ENCODE measurements at regions not wholly inside any gene's neighbourhood (a gene's known extent, or its start where the extent isn't known, plus 50 kb on each side); places are given as distances from the start of the nearest gene placed in this dataset.

- TF ChIP-seq CTCF (IDR thresholded peaks at IDR 0.05): no peak
These were observed 113.5 kb upstream of the WWC1 start for GRCh38 chr5:168177831-168178450.

GRCh38 chr5:168179192-168179593, 112.3 kb upstream of the WWC1 start:
- Mint-ChIP-seq H3K4me3 (no peak overlapping the region), H3K4me1 (ENCODE audit: low read depth) (no peaks in the 10 kb centered on the region), H3K27ac (no peak overlapping the region), H3K9me3 (no peaks in the 10 kb centered on the region), H3K36me3 (ENCODE audit: low read depth) (no peaks in the 10 kb centered on the region), H3K27me3 (no peaks in the 10 kb centered on the region)
- DNase-seq (no peak), ATAC-seq (no peak)
- ChIA-PET CTCF (interaction anchor here (0.9 kb wide), 1 partner anchor 41 kb away, joined by 3 read pairs; no protein-coding TSS in a partner anchor), POLR2A (no interaction called here)
- TF ChIP-seq CTCF (IDR thresholded peaks at IDR 0.05): no peak
- intact Hi-C loops (cut with micrococcal nuclease): no loop called here

More at GRCh38 chr5:168177831-168178450, 113.5 kb upstream of the WWC1 start:
- Mint-ChIP-seq H3K4me1 (ENCODE audit: low read depth) (no peaks in the 10 kb centered on the region), H3K27me3 (no peaks in the 10 kb centered on the region), H3K4me3 (no peak overlapping the region), H3K27ac (no peak overlapping the region), H3K36me3 (ENCODE audit: low read depth) (no peaks in the 10 kb centered on the region), H3K9me3 (no peaks in the 10 kb centered on the region)
- POLR2A ChIA-PET: no interaction called here
- CTCF ChIA-PET: no interaction called here
- no peak for DNase-seq
- intact Hi-C loops (cut with micrococcal nuclease): no loop called here
- no peak for ATAC-seq

DNA sequence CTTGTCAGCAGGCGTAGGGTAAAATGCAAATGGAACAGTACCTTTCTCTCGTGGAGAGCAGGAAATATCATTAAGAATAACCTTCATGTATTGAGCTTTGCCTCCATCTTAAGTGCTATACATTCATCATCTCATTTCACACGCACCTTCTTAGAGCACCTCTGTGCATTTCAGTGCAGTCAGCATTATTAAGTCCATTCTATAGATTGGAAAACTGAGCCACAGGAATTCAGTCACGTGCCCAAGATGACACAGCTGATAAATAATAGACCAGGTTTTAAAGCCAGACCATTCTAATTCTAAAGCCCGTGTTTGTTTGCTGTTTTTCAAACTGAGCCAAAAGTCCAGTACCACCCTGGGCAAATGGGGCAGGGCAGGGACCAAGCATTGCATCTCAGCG, 109.2 kb upstream of the WWC1 start:
- ChIA-PET CTCF (no interaction called here), POLR2A (no interaction called here)
- intact Hi-C loops (cut with micrococcal nuclease): no loop called here
- Mint-ChIP-seq H3K36me3 (ENCODE audit: low read depth) (no peaks in the 10 kb centered on the region), H3K4me3 (no peak overlapping the region), H3K9me3 (no peaks in the 10 kb centered on the region), H3K27me3 (no peaks in the 10 kb centered on the region), H3K27ac (no peak overlapping the region), H3K4me1 (ENCODE audit: low read depth) (no peaks in the 10 kb centered on the region)
- no peak for ATAC-seq
- no peak for TF ChIP-seq CTCF (IDR thresholded peaks at IDR 0.05)
- no peak for DNase-seq

- Mint-ChIP-seq H3K4me1 (ENCODE audit: low read depth) (no peaks in the 10 kb centered on the region), H3K27me3 (no peaks in the 10 kb centered on the region), H3K9me3 (no peaks in the 10 kb centered on the region), H3K4me3 (no peak overlapping the region), H3K27ac (no peak overlapping the region), H3K36me3 (ENCODE audit: low read depth) (no peaks in the 10 kb centered on the region)
- POLR2A ChIA-PET: no interaction called here
- TF ChIP-seq CTCF (IDR thresholded peaks at IDR 0.05): no peak
- CTCF ChIA-PET: interaction anchor here (1.4 kb wide), 1 partner anchor 36 kb away, joined by 4 read pairs; no protein-coding TSS in a partner anchor
- ATAC-seq (no peak), DNase-seq (no peak)
- intact Hi-C loops (cut with micrococcal nuclease): no loop called here
These were observed 107.3 kb upstream of the WWC1 start for GRCh38 chr5:168184103-168184502.

- ATAC-seq (no peak), DNase-seq (no peak)
- H3K4me1 Mint-ChIP-seq (ENCODE audit: low read depth): no peaks in the 10 kb centered on the region
- H3K27me3 Mint-ChIP-seq: no peaks in the 10 kb centered on the region
- no peak for TF ChIP-seq CTCF (IDR thresholded peaks at IDR 0.05)
- CTCF ChIA-PET: no interaction called here
- POLR2A ChIA-PET: no interaction called here
- no peaks in the 10 kb centered on the region for H3K9me3 Mint-ChIP-seq
- no peak overlapping the region for H3K4me3 Mint-ChIP-seq
- intact Hi-C loops (cut with micrococcal nuclease): no loop called here
- H3K27ac Mint-ChIP-seq: no peak overlapping the region
- H3K36me3 Mint-ChIP-seq (ENCODE audit: low read depth): no peaks in the 10 kb centered on the region
These were observed 105.0 kb upstream of the WWC1 start for GRCh38 chr5:168186289-168187074.

Measured in activated CD8-positive, alpha-beta T cell treated with anti-CD3 and anti-CD28 coated beads for 36 hours (primary cell).